A673 (cell line): ENCODE measurements at regions not wholly inside any gene's neighbourhood (a gene's known extent, or its start where the extent isn't known, plus 50 kb on each side); places are given as distances from the start of the nearest gene placed in this dataset.
"Not testable (repeated sequence)": the region's sequence is repeated elsewhere in the genome, so short reads cannot be mapped to it uniquely, and the experiment has no call there.

Experiments
- BruUV-seq: library from RNA; stranded (reverse); fragments of 400-500 nt; replicated peaks from 2 replicates; lab custom pipeline; 2021; lab: Mats Ljungman, UMichigan
- CTCF ChIA-PET: fragments of 300-600 bp; sonication (Branson Sonifier 250); formaldehyde crosslinking; loops from one replicate; lab custom pipeline; 2022; ENCODE audit warnings: antibody characterized with exemption; lab: Charles Lee
- POLR2A ChIA-PET: fragments of 300-600 bp; sonication (Branson Sonifier 250); formaldehyde crosslinking; loops from one replicate; lab custom pipeline; 2022; ENCODE audit warnings: antibody characterized with exemption; ENCODE audit not compliant: low non-redundant PET; lab: Charles Lee
- DNase-seq: peaks from one replicate; pipeline ENCODE4 v3.0.0-alpha.2; 2015; ENCODE audit warnings: low spot score
- H3K27ac ChIP-seq: fragments of 200-600 bp; sonication (generic); 2 replicates; pipeline ENCODE4 v1.5.1; 2016; ENCODE audit warnings: mixed run types, low read depth, mild to moderate bottlenecking, mixed read lengths, antibody characterized with exemption, low read length; ENCODE audit not compliant: poor library complexity, severe bottlenecking
- H3K27me3 ChIP-seq: fragments of 200-600 bp; sonication (generic); replicated peaks from 2 replicates; pipeline ENCODE4 v1.6.1; 2017; ENCODE audit warnings: mixed run types, low read depth, mild to moderate bottlenecking, mixed read lengths, antibody characterized with exemption, low read length; ENCODE audit not compliant: insufficient read depth, poor library complexity
- H3K36me3 ChIP-seq: fragments of 200-600 bp; sonication (generic); 2 replicates; pipeline ENCODE4 v1.6.1; 2016; ENCODE audit warnings: mixed run types, mild to moderate bottlenecking, mixed read lengths, antibody characterized with exemption, low read length; ENCODE audit not compliant: insufficient read depth, poor library complexity, severe bottlenecking
- H3K4me1 ChIP-seq: fragments of 200-600 bp; sonication (generic); 2 replicates; pipeline ENCODE4 v1.6.1; 2017; ENCODE audit warnings: mixed run types, mild to moderate bottlenecking, mixed read lengths, antibody characterized with exemption, low read length; ENCODE audit not compliant: insufficient read depth, poor library complexity, severe bottlenecking
- H3K4me3 ChIP-seq: fragments of 200-600 bp; sonication (generic); 2 replicates; pipeline ENCODE4 v1.5.1; 2016; ENCODE audit warnings: low read depth, mixed run types, mild to moderate bottlenecking, mixed read lengths, low read length; ENCODE audit not compliant: poor library complexity, severe bottlenecking
- H3K9me3 ChIP-seq: fragments of 200-600 bp; sonication (generic); 2 replicates; pipeline ENCODE4 v1.6.1; 2016; ENCODE audit warnings: mixed run types, low read depth, mild to moderate bottlenecking, mixed read lengths, antibody characterized with exemption, low read length; ENCODE audit not compliant: poor library complexity, severe bottlenecking
- EZH2 ChIP-seq: fragments of 200-600 bp; sonication (generic); IDR thresholded peaks from 2 replicates; pipeline ENCODE4 v1.6.1; 2017; ENCODE audit warnings: borderline replicate concordance, low read depth, mild to moderate bottlenecking, mixed read lengths, antibody characterized with exemption, low read length; ENCODE audit not compliant: poor library complexity, severe bottlenecking
- intact Hi-C: fragments of 100-400 bp; cut with micrococcal nuclease; formaldehyde crosslinking; loops from one replicate; pipeline ENCODE4 v1.10.0; 2022; ENCODE audit not compliant: unreplicated experiment
- TF ChIP-seq, protein P1 (sequence below): fragments of 300-800, 200-600 bp; sonication (generic); conservative IDR thresholded peaks from 2 replicates; pipeline ENCODE4 v1.5.1; 2017; ENCODE audit warnings: low read depth, mild to moderate bottlenecking, antibody characterized with exemption, low read length, moderate library complexity, mixed read lengths

GRCh38 chr12:83931451-83931850 is 981.1 kb downstream of the SLC6A15 start:
- no peaks in the 10 kb centered on the region for H3K27me3 ChIP-seq
- no peaks in the 10 kb centered on the region for H3K36me3 ChIP-seq
- POLR2A ChIA-PET = no interaction called here
- no peak overlapping the region for H3K27ac ChIP-seq
- CTCF ChIA-PET = no interaction called here
- TF ChIP-seq, protein P1, sequence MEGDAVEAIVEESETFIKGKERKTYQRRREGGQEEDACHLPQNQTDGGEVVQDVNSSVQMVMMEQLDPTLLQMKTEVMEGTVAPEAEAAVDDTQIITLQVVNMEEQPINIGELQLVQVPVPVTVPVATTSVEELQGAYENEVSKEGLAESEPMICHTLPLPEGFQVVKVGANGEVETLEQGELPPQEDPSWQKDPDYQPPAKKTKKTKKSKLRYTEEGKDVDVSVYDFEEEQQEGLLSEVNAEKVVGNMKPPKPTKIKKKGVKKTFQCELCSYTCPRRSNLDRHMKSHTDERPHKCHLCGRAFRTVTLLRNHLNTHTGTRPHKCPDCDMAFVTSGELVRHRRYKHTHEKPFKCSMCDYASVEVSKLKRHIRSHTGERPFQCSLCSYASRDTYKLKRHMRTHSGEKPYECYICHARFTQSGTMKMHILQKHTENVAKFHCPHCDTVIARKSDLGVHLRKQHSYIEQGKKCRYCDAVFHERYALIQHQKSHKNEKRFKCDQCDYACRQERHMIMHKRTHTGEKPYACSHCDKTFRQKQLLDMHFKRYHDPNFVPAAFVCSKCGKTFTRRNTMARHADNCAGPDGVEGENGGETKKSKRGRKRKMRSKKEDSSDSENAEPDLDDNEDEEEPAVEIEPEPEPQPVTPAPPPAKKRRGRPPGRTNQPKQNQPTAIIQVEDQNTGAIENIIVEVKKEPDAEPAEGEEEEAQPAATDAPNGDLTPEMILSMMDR = no peak
- TF ChIP-seq EZH2 = no peak
- no peak overlapping the region for H3K4me3 ChIP-seq
- DNase-seq = no peak
- H3K4me1 ChIP-seq = no peaks in the 10 kb centered on the region
- H3K9me3 ChIP-seq = no peaks in the 10 kb centered on the region
- intact Hi-C loops = no loop called here
- BruUV-seq = no TSS peak

DNA sequence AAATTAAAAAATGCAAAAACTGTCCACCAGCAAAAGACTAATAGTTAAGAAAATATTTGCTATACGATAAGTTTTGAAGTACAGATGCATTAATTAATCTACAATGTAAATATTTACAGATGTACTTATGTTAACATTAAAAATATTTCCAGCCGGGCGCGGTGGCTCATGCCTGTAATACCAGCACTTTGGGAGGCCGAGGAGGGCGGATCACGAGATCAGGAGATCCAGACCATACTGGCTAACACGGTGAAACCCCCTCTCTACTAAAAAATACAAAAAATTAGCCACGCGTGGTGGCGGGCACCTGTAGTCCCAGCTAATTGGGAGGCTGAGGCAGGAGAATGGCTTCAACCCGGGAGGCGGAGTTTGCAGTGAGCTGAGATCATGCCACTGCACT is 982.8 kb downstream of the SLC6A15 start:
- POLR2A ChIA-PET, BruUV-seq, H3K36me3 ChIP-seq, H3K4me3 ChIP-seq, DNase-seq, H3K4me1 ChIP-seq, H3K27me3 ChIP-seq, H3K27ac ChIP-seq, H3K9me3 ChIP-seq, CTCF ChIA-PET, intact Hi-C loops: not testable (repeated sequence)

DNA sequence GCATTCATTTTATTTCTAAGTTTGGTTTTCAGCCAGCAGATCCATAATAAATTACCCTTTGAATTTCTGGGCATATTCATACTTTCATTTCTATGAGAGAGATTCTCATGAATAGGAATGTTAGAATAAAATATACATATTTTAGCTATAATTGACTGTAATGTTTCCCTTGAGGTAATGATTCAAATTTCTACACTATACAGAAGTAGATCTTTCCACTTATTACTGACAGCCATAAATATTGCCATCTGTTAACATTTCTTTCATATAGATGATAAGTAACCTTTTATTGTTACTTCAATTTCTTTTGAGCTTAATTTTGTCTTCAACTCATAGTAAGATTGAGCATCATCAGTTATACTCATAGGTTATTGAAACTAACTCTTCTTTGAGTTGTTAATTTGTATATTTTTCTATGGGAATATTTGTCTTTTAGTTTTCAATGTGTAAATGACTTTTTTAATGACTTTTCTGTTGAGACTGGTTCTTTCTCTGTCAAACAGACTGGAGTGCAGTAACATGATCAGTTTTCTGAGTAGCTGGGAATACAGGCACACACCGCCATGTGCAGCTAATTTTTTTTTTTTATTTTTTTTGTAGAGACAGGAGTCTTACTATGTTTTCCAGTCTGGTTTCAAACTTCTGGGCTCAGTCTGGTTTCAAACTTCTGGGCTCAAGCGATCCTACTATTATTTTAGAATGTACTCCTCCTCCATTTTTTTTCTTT is 991.6 kb downstream of the SLC6A15 start:
- Histone ChIP-seq H3K4me1 (no peaks in the 10 kb centered on the region), H3K27me3 (no peaks in the 10 kb centered on the region), H3K27ac (no peak overlapping the region), H3K9me3 (no peaks in the 10 kb centered on the region), H3K4me3 (no peak overlapping the region), H3K36me3 (no peaks in the 10 kb centered on the region)
- POLR2A ChIA-PET = interaction anchor here (0.6 kb wide), 1 partner anchor 20 kb away, joined by 3 read pairs; no protein-coding TSS in a partner anchor
- TF ChIP-seq, protein P1 = no peak
- DNase-seq = no peak
- intact Hi-C loops = no loop called here
- BruUV-seq = no TSS peak
- CTCF ChIA-PET = no interaction called here

DNA sequence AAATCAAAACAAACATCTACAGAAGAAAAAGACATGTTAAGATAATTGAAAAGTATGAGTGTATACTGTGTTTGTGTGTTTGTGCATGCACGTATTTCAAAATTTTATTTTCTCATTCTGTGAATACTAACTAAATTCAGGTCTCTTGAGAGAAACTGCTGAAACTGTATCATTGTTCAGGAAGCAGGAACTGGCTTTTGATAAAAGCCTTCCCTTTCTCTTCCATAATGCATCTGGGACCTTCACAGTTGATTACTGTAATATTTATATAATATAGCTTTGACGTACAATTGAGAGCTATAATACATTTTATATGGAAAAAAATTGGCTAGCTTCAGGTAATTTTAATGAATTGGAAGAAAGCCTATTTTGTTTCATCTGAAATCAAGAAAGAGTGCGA is 993.5 kb downstream of the SLC6A15 start:
- ChIA-PET POLR2A (no interaction called here), CTCF (no interaction called here)
- Histone ChIP-seq H3K9me3 (no peaks in the 10 kb centered on the region), H3K27ac (no peak overlapping the region), H3K36me3 (no peaks in the 10 kb centered on the region), H3K4me3 (no peak overlapping the region), H3K27me3 (no peaks in the 10 kb centered on the region), H3K4me1 (no peaks in the 10 kb centered on the region)
- no peak for TF ChIP-seq EZH2
- TF ChIP-seq, protein P1 = no peak
- intact Hi-C loops = no loop called here
- DNase-seq = no peak
- BruUV-seq = no TSS peak
